ENCODE measurements at regions not wholly inside any gene's neighbourhood (a gene's known extent, or its start where the extent isn't known, plus 50 kb on each side); places are given as distances from the start of the nearest gene placed in this dataset.

- H3K27ac ChIP-seq (ENCODE audit: low read depth) = no peak overlapping the region
- TF ChIP-seq CTCF (conservative IDR thresholded peaks at IDR 0.05; ENCODE audit: low read depth in 2 of 2) (no peak), CREB1 (CRISPR knock-in tag; IDR thresholded peaks at IDR 0.05; ENCODE audit: low read depth) (no peak), ETS1 (IDR thresholded peaks at IDR 0.05) (no peak), ZNF462 (CRISPR knock-in tag; IDR thresholded peaks at IDR 0.05) (no peak), NANOG (IDR thresholded peaks at IDR 0.05; ENCODE audit: borderline replicate concordance) (no peak), STAT1 (IDR thresholded peaks at IDR 0.05; ENCODE audit: unreplicated experiment) (no peak), EZH2 (IDR thresholded peaks at IDR 0.05; ENCODE audit: low read depth, unreplicated experiment) (no peak), POLR2AphosphoS5 (IDR thresholded peaks at IDR 0.05; ENCODE audit: low read depth) (no peak)
- no peak overlapping the region for H2AFZ ChIP-seq
- H3K4me2 ChIP-seq = no peak overlapping the region
- no peaks in the 10 kb centered on the region; the same call in 1 of the 2 replicates for H3K9me2 ChIP-seq (ENCODE audit: insufficient read depth)
- H3K79me2 ChIP-seq (replicated peaks; ENCODE audit: insufficient read depth) = no peaks in the 10 kb centered on the region
- ATAC-seq = no peak
- Mint-ChIP-seq H3K4me3 (no peak overlapping the region), H3K9me3 (peaks cover 13% of the 10 kb centered on the region; the same call in 2 of the 3 replicates), H3K27ac (no peak overlapping the region), H3K4me1 (no peaks in the 10 kb centered on the region), H3K27me3 (ENCODE audit: insufficient read depth, low read depth, poor library complexity) (peaks cover 6% of the 10 kb centered on the region), H3K36me3 (ENCODE audit: low read depth) (no peaks in the 10 kb centered on the region)
- no peaks in the 10 kb centered on the region for H3K36me3 ChIP-seq (ENCODE audit: insufficient read depth)
- no peaks in the 10 kb centered on the region for H3F3A ChIP-seq (replicated peaks; ENCODE audit: low read depth)
- no peak for DNase-seq (ENCODE audit: low spot score)
- H3K4me3 ChIP-seq = no peak overlapping the region
- no peaks in the 10 kb centered on the region for H4K20me1 ChIP-seq (replicated peaks; ENCODE audit: insufficient read depth)
- H3K27me3 ChIP-seq (ENCODE audit: insufficient read depth) = no peaks in the 10 kb centered on the region
- no peaks in the 10 kb centered on the region for H3K4me1 ChIP-seq (ENCODE audit: insufficient read depth)
Observed at GRCh38 chr2:40034801-40035200, 255.7 kb upstream of the THUMPD2 start.

All from GM23338 (cell line).